ENCODE measurements at regions not wholly inside any gene's neighbourhood (a gene's known extent, or its start where the extent isn't known, plus 50 kb on each side); places are given as distances from the start of the nearest gene placed in this dataset.
"Not testable (repeated sequence)": the region's sequence is repeated elsewhere in the genome, so short reads cannot be mapped to it uniquely, and the experiment has no call there.

DNA sequence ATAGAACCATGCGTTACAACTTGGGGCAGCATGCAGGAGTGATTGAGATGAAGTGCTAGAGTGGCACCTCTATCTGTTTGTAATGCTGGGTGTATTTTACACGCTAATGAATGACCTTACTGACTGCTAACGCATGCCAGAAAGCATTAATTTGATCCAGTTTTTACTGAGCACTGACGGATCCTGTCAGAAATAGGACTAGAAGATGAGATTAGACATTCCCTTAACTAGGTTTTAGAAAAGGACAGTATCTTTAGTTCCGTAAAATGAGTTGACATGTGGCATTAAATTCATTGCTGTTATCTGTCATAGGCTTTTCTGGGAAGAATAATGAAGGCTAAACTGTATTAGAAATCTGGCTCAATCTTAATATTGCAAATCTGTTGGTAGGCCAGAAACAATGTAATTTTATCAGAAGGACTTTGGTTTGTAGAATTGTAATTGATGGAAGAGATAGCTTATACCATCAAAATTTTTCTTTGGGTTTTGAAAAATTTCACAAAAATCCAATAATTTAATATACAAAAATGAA is 140.4 kb upstream of the WDFY3 start:
- no peak for DNase-seq

GRCh38 chr4:85107553-85107952 is 141.1 kb upstream of the WDFY3 start:
- no peak for DNase-seq

GRCh38 chr4:85113706-85114105 is 147.2 kb upstream of the WDFY3 start:
- DNase-seq = no peak

DNA sequence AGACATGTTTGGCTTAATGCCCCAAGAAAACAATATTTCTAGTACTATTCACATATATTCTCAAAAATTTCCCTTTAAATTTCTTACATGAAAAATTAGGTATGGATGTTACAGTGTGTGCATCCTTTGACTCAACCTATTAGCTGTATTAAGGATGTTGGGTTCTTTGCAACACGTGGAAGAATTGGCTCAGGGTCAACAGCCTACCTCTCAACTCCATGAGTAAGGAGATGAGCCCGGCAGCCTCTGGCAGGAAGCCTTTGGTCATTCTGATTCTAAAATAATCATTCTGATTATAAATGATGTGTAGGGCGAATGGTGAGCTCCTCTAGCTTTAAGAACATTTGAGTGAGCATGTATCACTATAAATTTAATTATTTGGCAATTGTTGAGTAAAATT is 148.0 kb upstream of the WDFY3 start:
- DNase-seq = no peak

DNA sequence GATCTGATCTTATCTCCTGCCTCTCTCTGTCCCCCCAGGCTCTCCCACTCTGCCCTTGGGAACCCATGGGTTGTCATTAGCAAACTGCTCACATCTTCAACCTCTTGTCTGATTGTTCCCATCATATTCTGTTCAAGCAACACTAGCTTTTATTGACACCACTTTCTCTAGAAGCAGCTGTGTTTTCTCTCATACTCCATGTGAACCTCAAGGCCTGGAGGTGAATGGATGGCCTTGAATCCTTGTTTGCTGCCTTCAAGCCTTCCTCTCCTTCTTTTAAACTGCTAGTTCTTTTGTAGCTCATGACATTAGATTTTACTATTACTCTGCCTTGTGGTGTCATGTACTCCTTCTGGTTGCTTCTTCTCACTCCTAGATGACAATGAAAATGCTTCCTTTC is 149.5 kb upstream of the WDFY3 start:
- DNase-seq = no peak

- no peak for DNase-seq
Measured at GRCh38 chr4:85125688-85126087, 159.2 kb upstream of the WDFY3 start.

DNA sequence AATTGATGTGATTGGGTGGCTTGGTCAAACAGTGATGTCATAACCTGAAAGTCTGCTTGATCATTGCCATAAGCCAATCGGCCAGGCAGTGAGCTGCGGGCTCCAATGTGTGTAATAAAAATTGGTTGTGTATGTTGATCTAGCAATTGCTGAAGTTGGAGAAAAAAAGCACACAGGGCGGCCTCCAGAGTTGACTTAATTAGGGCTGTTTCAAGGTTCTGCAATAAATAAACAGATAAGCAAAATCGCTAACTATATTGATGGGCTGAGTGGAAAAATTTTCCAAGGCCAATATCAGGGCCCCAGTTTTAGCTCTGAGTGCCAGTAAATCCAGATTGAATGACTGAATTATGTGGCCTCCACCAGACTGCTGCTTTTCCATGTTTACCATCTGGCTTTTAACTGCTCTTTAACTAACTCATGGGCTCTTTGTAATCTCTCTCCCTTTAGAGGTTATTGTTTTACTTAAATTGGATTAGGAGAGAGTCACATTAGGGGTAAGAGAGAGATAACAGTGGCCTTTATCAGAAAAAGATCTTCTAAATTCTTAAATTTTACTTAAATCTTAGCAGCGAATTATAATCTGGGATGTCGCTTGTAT is 160.6 kb upstream of the WDFY3 start:
- no peak for DNase-seq

- no peak for DNase-seq
Measured at GRCh38 chr4:85127653-85128052, 161.2 kb upstream of the WDFY3 start.

GRCh38 chr4:85128246-85129204 is 162.0 kb upstream of the WDFY3 start:
- DNase-seq = no peak

DNA sequence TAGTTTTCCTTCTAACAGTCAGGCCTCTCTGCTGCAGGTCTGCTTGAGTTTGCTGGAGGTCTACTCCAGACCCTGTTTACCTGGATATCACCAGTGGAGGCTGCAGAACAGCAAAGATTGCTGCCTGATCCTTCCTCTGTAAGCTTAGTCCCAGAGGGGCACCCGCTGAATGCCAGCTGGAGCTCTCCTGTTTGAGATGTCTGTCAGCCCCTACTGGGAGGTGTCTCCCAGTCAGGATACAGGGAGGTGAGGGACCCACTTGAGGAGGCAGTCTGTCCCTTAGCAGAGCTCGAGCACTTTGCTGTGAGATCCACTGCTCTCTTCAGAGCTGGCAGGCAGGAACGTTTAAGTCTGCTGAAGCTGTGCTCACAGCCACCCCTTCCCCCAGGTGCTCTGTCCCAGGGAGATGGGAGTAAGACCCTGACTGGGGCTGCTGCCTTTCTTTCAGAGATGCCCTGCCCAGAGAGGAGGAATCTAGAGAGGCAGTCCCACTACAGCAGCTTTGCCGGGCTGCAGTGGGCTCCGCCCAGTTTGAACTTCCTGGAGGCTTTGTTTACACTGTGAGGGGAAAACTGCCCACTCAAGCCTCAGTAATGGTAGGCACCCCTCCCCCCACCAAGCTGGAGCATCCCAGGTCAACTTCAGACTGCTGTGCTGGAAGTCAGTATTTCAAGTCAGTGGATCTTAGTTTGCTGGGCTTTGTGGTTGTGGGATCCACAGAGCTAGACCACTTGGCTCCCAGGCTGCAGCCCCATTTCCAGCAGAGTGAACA is 163.1 kb upstream of the WDFY3 start:
- DNase-seq = not testable (repeated sequence)

GRCh38 chr4:85132117-85132516 is 165.6 kb upstream of the WDFY3 start:
- no peak for DNase-seq

DNA sequence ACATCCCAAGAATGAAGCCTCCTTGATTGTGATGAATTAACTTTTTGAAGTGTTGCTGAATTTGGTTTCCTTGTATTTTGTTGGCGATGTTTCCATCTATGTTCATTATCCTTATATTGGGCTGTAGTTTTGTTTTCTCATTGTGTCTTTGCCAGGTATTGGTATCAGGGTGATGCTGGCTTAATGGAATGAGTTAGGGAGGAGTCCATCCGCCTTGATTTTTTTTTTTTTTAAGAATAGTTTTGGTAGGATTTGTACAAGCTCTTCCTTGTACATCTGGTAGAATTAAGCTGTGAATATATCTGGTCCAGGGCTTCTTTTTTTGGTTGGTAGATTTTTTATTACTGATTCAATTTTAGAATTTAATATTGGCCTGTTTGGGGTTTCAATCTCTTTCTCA is 166.1 kb upstream of the WDFY3 start:
- no peak for DNase-seq

DNA sequence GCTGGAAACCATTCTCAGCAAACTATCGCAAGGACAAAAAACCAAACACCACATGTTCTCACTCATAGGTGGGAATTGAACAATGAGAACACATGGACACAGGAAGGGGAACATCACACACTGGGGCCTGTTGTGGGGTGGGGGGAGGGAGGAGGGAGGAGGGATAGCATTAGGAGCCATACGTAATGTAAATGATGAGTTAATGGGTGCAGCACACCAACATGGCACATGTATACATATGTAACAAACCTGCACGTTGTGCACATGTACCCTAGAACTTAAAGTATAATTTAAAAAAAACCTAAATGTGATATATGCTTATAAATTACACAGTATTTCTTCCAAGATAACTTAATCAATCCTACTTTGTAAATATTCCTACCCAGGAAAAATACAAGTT is 173.3 kb upstream of the WDFY3 start:
- DNase-seq = not testable (repeated sequence)

DNA sequence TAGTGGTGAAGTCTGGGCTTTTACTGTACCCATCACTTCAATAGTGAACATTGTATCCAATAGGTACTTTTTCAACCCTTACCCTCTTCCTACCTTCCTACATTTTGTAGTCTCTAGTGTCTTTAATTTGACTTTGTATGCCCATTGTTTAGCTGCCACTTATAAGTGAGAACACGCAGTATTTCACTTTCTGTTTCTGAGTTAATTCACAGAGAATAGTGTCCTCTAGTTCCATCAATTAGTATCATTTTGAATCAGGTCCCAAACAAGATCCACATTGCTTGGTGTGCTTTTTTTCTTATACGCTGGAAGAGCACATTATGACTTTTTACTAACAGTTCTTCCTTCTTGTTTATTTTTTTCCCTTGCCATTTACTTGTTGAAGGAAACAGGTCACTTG is 176.0 kb upstream of the WDFY3 start:
- DNase-seq = no peak

DNA sequence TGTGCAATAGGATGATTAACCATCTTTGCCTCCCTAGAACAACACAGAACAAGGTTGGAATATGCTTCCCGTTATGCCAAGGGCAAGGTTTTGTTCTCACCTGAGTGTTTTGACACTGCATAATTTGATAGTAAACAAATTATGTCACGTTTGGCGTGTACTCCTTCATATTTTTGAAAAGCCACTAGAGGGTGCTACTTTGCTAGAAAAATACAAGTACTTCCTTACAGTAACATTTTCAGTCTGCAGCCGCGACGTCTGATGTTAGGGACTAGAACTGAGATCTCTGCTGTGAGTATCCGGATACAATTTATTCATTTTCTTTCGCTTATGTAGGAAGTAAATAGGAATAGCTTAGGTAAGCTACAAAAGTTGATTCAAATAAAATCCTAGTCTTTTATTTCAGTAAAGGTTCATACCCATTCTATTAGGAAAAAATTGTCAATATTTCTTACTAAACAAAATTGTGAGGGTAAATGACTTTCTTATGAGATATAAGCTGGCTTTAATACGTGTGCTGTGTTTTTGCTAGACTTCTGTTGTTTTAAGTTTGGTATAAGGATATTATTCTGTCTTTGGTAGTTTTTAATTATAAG is 181.1 kb upstream of the WDFY3 start:
- DNase-seq = peak; percentile 26

GRCh38 chr4:85149676-85150075 is 183.2 kb upstream of the WDFY3 start:
- no peak for DNase-seq

DNA sequence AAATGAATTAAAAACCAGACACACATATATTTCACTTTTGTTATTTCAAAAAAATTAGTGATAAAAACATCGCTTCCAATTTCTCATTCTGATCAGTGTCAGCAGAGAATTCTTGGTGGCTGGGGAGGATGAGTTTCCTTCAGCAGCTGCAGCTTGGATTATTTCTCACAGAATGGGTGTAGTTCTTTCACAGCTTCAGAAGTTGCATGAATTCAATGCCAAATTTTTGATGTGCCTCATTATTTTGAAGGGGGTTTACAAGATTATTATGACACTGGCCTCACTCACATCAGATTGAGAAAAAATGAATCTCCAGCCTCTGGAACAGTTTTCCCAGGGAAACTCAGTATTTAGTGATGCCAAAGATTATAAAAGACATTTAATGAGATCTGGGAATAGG is 184.9 kb upstream of the WDFY3 start:
- no peak for DNase-seq

GRCh38 chr4:85151786-85152185 is 185.3 kb upstream of the WDFY3 start:
- DNase-seq = no peak

DNA sequence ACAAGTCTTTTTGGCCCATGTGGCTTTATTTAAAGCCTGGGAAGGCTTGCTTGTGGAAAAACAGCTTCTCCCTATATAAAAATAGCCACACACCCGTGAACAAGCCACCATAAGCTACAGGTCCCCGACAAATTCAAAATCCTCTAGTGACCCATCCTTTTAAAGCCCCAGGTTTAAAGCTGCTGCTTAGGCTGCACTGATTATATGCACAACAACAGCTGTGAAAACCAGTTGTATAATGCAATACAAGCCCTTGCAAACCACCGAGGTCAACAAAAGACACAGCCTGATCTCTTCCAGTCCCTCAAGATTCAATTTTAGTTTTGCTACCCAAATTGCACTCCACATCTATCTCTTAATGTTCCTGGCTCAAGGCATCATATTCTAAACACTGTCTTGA is 186.0 kb upstream of the WDFY3 start:
- no peak for DNase-seq

DNA sequence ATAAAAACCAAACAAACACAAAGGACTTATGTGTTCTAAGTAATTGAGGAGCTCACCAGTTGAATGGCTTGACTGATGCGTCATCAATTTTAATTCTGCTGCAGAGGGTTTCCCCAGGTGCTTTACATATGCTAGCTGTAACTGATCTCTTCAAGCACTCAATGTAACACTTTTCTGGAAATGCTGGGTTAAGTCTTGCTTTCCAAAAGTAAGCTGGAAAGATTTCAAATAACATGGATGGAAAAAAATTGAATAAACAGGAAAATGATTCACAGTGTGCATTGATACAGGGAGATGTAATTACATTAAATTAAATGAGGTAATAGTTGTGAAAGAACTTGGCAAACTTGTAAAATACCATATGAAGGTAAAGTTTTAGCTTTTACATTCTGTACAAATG is 186.7 kb upstream of the WDFY3 start:
- no peak for DNase-seq

GRCh38 chr4:85154591-85154990 is 188.1 kb upstream of the WDFY3 start:
- no peak for DNase-seq

DNA sequence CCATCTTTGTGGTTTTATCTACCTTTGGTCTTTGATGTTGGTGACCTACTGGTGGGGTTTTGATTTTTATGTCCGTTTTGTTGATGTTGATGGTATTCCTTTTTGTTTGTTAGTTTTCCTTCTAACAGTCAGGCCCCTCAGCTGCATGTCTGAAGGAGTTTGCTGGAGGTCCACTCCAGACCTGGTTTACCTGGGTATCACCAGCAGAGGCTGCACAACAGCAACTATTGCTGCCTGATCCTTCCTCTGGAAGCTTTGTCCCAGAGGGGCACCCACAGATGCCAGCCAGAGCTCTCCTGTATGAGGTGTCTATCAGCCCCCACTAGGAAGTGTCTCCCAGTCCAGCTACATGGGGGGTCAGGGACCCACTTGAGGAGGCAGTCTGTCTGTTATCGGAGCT is 199.3 kb upstream of the WDFY3 start:
- no peak for DNase-seq

- DNase-seq = no peak
Measured at GRCh38 chr4:85166318-85166717, 199.8 kb upstream of the WDFY3 start.

All from NCI-H1417 treated with DMSO at 0.1 percent for 48 hours (cell line).